ENCODE measurements at regions not wholly inside any gene's neighbourhood (a gene's known extent, or its start where the extent isn't known, plus 50 kb on each side); places are given as distances from the start of the nearest gene placed in this dataset.
"Not testable (repeated sequence)": the region's sequence is repeated elsewhere in the genome, so short reads cannot be mapped to it uniquely, and the experiment has no call there.

GRCh38 chr1:149229813-149230212 is 126.5 kb upstream of the NBPF9 start:
- not testable (repeated sequence) for DNase-seq

- DNase-seq: not testable (repeated sequence)
These were observed 131.9 kb upstream of the NBPF9 start for GRCh38 chr1:149234926-149235914.

- not testable (repeated sequence) for DNase-seq
These were observed 134.2 kb upstream of the NBPF9 start for GRCh38 chr1:149237515-149237914.

GRCh38 chr1:149239897-149240508 is 136.7 kb upstream of the NBPF9 start:
- DNase-seq: not testable (repeated sequence)

GRCh38 chr1:149240530-149240929 is 137.2 kb upstream of the NBPF9 start:
- DNase-seq: not testable (repeated sequence)

- DNase-seq: not testable (repeated sequence)
These were observed 137.9 kb upstream of the NBPF9 start for GRCh38 chr1:149241272-149241671.

- not testable (repeated sequence) for DNase-seq
These were observed 140.2 kb upstream of the NBPF9 start for GRCh38 chr1:149243572-149243971.

- not testable (repeated sequence) for DNase-seq
These were observed 141.3 kb upstream of the NBPF9 start for GRCh38 chr1:149244621-149245020.

- not testable (repeated sequence) for DNase-seq
These were observed 142.9 kb upstream of the NBPF9 start for GRCh38 chr1:149246212-149246611.

GRCh38 chr1:149248610-149249009 is 145.3 kb upstream of the NBPF9 start:
- not testable (repeated sequence) for DNase-seq

GRCh38 chr1:149249850-149250467 is 146.6 kb upstream of the NBPF9 start:
- DNase-seq: not testable (repeated sequence)

GRCh38 chr1:149254894-149255847 is 151.8 kb upstream of the NBPF9 start:
- not testable (repeated sequence) for DNase-seq

- DNase-seq: not testable (repeated sequence)
These were observed 156.9 kb upstream of the NBPF9 start for GRCh38 chr1:149260284-149260683.

GRCh38 chr1:149260736-149261340 is 157.5 kb upstream of the NBPF9 start:
- not testable (repeated sequence) for DNase-seq

GRCh38 chr1:149267287-149267686 is 163.9 kb upstream of the NBPF9 start:
- DNase-seq: not testable (repeated sequence)

GRCh38 chr1:149269001-149269702 is 165.8 kb upstream of the NBPF9 start:
- DNase-seq: not testable (repeated sequence)

- not testable (repeated sequence) for DNase-seq
These were observed 166.5 kb upstream of the NBPF9 start for GRCh38 chr1:149269833-149270232.

- not testable (repeated sequence) for DNase-seq
These were observed 171.1 kb upstream of the NBPF9 start for GRCh38 chr1:149274493-149274892.

GRCh38 chr1:149275802-149276201 is 172.5 kb upstream of the NBPF9 start:
- DNase-seq: not testable (repeated sequence)

GRCh38 chr1:149276496-149276895 is 173.1 kb upstream of the NBPF9 start:
- DNase-seq: not testable (repeated sequence)

GRCh38 chr1:149278156-149278555 is 174.8 kb upstream of the NBPF9 start:
- DNase-seq: not testable (repeated sequence)
